ENCODE measurements at regions not wholly inside any gene's neighbourhood (a gene's known extent, or its start where the extent isn't known, plus 50 kb on each side); places are given as distances from the start of the nearest gene placed in this dataset.
"Not testable (repeated sequence)": the region's sequence is repeated elsewhere in the genome, so short reads cannot be mapped to it uniquely, and the experiment has no call there.

DNA sequence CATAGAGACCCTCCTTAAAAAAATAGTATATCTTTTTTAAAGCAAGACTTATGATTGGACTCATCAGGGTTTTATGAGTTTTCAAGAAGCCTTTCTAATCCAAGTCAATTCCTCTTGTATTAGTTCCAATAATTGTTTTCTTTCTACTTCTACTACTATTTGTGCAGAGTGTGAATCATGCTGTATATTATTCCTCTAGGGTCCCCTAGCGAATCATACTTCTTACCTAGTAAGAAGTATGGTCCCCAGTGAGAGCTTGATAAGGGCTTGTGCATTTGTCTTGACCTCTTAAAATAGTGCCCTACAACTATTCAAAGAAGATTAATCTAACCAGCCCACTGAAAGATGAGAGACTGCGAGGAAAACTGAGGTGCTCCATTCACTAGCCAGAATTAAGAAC, 715.7 kb upstream of the ZP4 start:
- Histone ChIP-seq H4K20me1 (ENCODE audit: insufficient read depth, low read length) (no peaks in the 10 kb centered on the region), H3K4me1 (ENCODE audit: insufficient read depth, low read length) (no peaks in the 10 kb centered on the region), H3K9ac (ENCODE audit: low read depth, low read length) (no peak overlapping the region), H3K4me3 (ENCODE audit: low read depth in 1 of 2, low read length in 2 of 2) (no peak overlapping the region), H3K36me3 (ENCODE audit: insufficient read depth, low read length) (no peaks in the 10 kb centered on the region), H3K27ac (ENCODE audit: low read length) (no peak overlapping the region), H3K79me2 (ENCODE audit: insufficient read depth, low read length) (no peaks in the 10 kb centered on the region), H2AFZ (ENCODE audit: low read depth, low read length) (no peak overlapping the region), H3K27me3 (ENCODE audit: insufficient read depth, low read length, poor library complexity) (no peaks in the 10 kb centered on the region), H3K4me2 (ENCODE audit: insufficient read depth, low read length) (no peak overlapping the region), H3K9me3 (ENCODE audit: insufficient read depth, low read length, severe bottlenecking) (no peaks in the 10 kb centered on the region)
- TF ChIP-seq, protein P1, sequence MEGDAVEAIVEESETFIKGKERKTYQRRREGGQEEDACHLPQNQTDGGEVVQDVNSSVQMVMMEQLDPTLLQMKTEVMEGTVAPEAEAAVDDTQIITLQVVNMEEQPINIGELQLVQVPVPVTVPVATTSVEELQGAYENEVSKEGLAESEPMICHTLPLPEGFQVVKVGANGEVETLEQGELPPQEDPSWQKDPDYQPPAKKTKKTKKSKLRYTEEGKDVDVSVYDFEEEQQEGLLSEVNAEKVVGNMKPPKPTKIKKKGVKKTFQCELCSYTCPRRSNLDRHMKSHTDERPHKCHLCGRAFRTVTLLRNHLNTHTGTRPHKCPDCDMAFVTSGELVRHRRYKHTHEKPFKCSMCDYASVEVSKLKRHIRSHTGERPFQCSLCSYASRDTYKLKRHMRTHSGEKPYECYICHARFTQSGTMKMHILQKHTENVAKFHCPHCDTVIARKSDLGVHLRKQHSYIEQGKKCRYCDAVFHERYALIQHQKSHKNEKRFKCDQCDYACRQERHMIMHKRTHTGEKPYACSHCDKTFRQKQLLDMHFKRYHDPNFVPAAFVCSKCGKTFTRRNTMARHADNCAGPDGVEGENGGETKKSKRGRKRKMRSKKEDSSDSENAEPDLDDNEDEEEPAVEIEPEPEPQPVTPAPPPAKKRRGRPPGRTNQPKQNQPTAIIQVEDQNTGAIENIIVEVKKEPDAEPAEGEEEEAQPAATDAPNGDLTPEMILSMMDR (IDR thresholded peaks at IDR 0.05; ENCODE audit: borderline replicate concordance, extremely low read depth, low read length, poor library complexity, severe bottlenecking), result no peak
- no peak for TF ChIP-seq EZH2 (IDR thresholded peaks at IDR 0.05; ENCODE audit: borderline replicate concordance, low read depth, low read length, severe bottlenecking)
- ATAC-seq (ENCODE audit: insufficient read depth, low read depth) (no peak), DNase-seq (no peak)

DNA sequence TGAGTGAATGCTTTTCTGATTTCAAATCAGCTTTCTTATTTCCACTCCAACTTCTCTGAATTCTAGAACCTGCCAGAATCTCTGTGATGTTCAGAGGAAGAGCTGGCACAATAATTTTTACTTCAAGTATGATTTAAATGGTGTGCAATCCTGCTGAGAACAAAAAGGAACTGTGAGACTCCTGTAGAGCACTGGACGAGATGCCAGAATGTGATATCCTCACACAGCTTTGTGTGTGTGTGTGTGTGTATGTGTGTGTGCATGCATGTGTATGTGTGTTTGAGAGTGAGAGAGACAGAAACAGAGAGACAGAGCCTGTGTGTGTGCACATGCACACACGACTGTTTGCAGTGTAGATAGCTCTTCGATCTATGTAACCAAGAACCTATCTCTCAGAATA, 713.6 kb upstream of the ZP4 start:
- DNase-seq, result no peak

GRCh38 chr1:238601604-238602003, 710.9 kb upstream of the ZP4 start:
- H3K27ac ChIP-seq (ENCODE audit: low read length); H3K27me3 ChIP-seq (ENCODE audit: insufficient read depth, low read length, poor library complexity); H3K4me2 ChIP-seq (ENCODE audit: insufficient read depth, low read length); H3K36me3 ChIP-seq (ENCODE audit: insufficient read depth, low read length); ATAC-seq (ENCODE audit: insufficient read depth, low read depth); H3K4me1 ChIP-seq (ENCODE audit: insufficient read depth, low read length); H4K20me1 ChIP-seq (ENCODE audit: insufficient read depth, low read length); H2AFZ ChIP-seq (ENCODE audit: low read depth, low read length); H3K79me2 ChIP-seq (ENCODE audit: insufficient read depth, low read length); H3K4me3 ChIP-seq (ENCODE audit: low read depth in 1 of 2, low read length in 2 of 2); DNase-seq; H3K9ac ChIP-seq (ENCODE audit: low read depth, low read length); H3K9me3 ChIP-seq (ENCODE audit: insufficient read depth, low read length, severe bottlenecking): not testable (repeated sequence)

More for the DNA sequence above, 713.6 kb upstream of the ZP4 start:
- Histone ChIP-seq H3K9me3 (ENCODE audit: insufficient read depth, low read length, severe bottlenecking) (no peaks in the 10 kb centered on the region), H3K36me3 (ENCODE audit: insufficient read depth, low read length) (no peaks in the 10 kb centered on the region), H3K79me2 (ENCODE audit: insufficient read depth, low read length) (no peaks in the 10 kb centered on the region), H3K9ac (ENCODE audit: low read depth, low read length) (no peak overlapping the region), H3K4me1 (ENCODE audit: insufficient read depth, low read length) (no peaks in the 10 kb centered on the region), H3K27ac (ENCODE audit: low read length) (no peak overlapping the region), H2AFZ (ENCODE audit: low read depth, low read length) (no peak overlapping the region), H3K4me2 (ENCODE audit: insufficient read depth, low read length) (no peak overlapping the region), H4K20me1 (ENCODE audit: insufficient read depth, low read length) (no peaks in the 10 kb centered on the region), H3K4me3 (ENCODE audit: low read depth in 1 of 2, low read length in 2 of 2) (no peak overlapping the region), H3K27me3 (ENCODE audit: insufficient read depth, low read length, poor library complexity) (no peaks in the 10 kb centered on the region)
- ATAC-seq (ENCODE audit: insufficient read depth, low read depth), result no peak
- TF ChIP-seq EZH2 (IDR thresholded peaks at IDR 0.05; ENCODE audit: borderline replicate concordance, low read depth, low read length, severe bottlenecking), result no peak
- TF ChIP-seq, protein P1 (IDR thresholded peaks at IDR 0.05; ENCODE audit: borderline replicate concordance, extremely low read depth, low read length, poor library complexity, severe bottlenecking), result no peak

DNA sequence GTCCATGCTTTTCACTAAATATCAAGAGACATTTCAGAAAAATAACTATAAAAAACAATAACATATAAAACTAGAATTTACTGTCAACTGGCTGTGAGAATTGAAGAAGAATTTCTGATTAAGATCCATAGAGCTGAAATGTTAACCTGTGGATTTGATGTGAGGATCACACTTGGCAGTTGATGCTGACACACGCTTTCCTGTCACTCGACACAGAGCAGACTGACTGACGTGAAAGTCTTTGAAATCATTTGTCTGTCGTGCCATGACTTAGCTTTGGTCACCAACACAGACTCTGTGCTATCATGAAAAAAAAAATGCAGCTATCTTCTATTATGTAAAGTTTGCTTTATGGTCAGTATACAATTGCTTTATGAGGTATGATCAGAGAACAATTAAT, 706.0 kb upstream of the ZP4 start:
- H3K27ac ChIP-seq (ENCODE audit: low read length), result no peak overlapping the region
- TF ChIP-seq EZH2 (IDR thresholded peaks at IDR 0.05; ENCODE audit: borderline replicate concordance, low read depth, low read length, severe bottlenecking), result no peak
- TF ChIP-seq, protein P1 (IDR thresholded peaks at IDR 0.05; ENCODE audit: borderline replicate concordance, extremely low read depth, low read length, poor library complexity, severe bottlenecking), result no peak
- no peak overlapping the region for H3K4me2 ChIP-seq (ENCODE audit: insufficient read depth, low read length)
- H3K79me2 ChIP-seq (ENCODE audit: insufficient read depth, low read length), result no peaks in the 10 kb centered on the region
- H3K9me3 ChIP-seq (ENCODE audit: insufficient read depth, low read length, severe bottlenecking), result no peaks in the 10 kb centered on the region
- no peak for ATAC-seq (ENCODE audit: insufficient read depth, low read depth)
- no peak overlapping the region for H3K9ac ChIP-seq (ENCODE audit: low read depth, low read length)
- H4K20me1 ChIP-seq (ENCODE audit: insufficient read depth, low read length), result no peaks in the 10 kb centered on the region
- DNase-seq, result no peak
- no peaks in the 10 kb centered on the region for H3K27me3 ChIP-seq (ENCODE audit: insufficient read depth, low read length, poor library complexity)
- H3K36me3 ChIP-seq (ENCODE audit: insufficient read depth, low read length), result no peaks in the 10 kb centered on the region
- no peak overlapping the region for H2AFZ ChIP-seq (ENCODE audit: low read depth, low read length)
- H3K4me3 ChIP-seq (ENCODE audit: low read depth in 1 of 2, low read length in 2 of 2), result no peak overlapping the region
- H3K4me1 ChIP-seq (ENCODE audit: insufficient read depth, low read length), result no peaks in the 10 kb centered on the region

Measured in DND-41 (cell line).